CD4-positive, alpha-beta T cell (primary cell): ENCODE measurements at regions not wholly inside any gene's neighbourhood (a gene's known extent, or its start where the extent isn't known, plus 50 kb on each side); places are given as distances from the start of the nearest gene placed in this dataset.

Experiments
- ATAC-seq: fragments of 200-7000 bp; cut with Tn5 transposase; one replicate; pipeline ENCODE4 v1.10.0; 2022; ENCODE audit warnings: mild to moderate bottlenecking; ENCODE audit not compliant: poor library complexity
- CTCF ChIA-PET: fragments of 350-600 bp; sonication (Branson Sonifier 250); formaldehyde crosslinking; loops from one replicate; lab custom pipeline; 2021; ENCODE audit warnings: antibody characterized with exemption, inconsistent platforms; lab: Charles Lee
- POLR2A ChIA-PET: fragments of 350-600 bp; sonication (Branson Sonifier 250); formaldehyde crosslinking; loops from one replicate; lab custom pipeline; 2021; ENCODE audit warnings: antibody characterized with exemption, inconsistent platforms; lab: Charles Lee
- DNase-seq, 14 experiments: peaks; one replicate each; pipeline ENCODE4 v3.0.0-alpha.2; 2013 to 2020; ENCODE audit warnings: mixed read lengths in 2 of 14
- H3K27ac ChIP-seq, 2 donors: one replicate each; pipeline versions ENCODE4 v1.5.1 to v1.7.0; 2013; ENCODE audit warnings: low read length in 2 of 2, low read depth in 1 of 2, mild to moderate bottlenecking in 1 of 2
- H3K27me3 ChIP-seq, 2 experiments: 1 replicate in 1 of 2; 2 replicates in 1 of 2; pipeline versions ENCODE4 v1.6.1 to v1.7.0; 2013; ENCODE audit warnings: low read length in 2 of 2, control low read depth in 1 of 2, mild to moderate bottlenecking in 1 of 2, moderate library complexity in 1 of 2; ENCODE audit not compliant: insufficient read depth in 2 of 2, control insufficient read depth in 1 of 2
- H3K36me3 ChIP-seq: one replicate; pipeline ENCODE4 v1.6.1; 2013; ENCODE audit warnings: low read length, control low read depth; ENCODE audit not compliant: insufficient read depth
- H3K4me1 ChIP-seq: one replicate; pipeline ENCODE4 v1.6.1; 2013; ENCODE audit warnings: low read length, control low read depth; ENCODE audit not compliant: insufficient read depth
- H3K4me3 ChIP-seq: one replicate; pipeline ENCODE4 v1.5.1; 2013; ENCODE audit warnings: mild to moderate bottlenecking, low read length, moderate library complexity
- H3K9me3 ChIP-seq, 2 experiments: 1 replicate in 1 of 2; 2 replicates in 1 of 2; pipeline versions ENCODE4 v1.6.1 to v1.7.0; 2013; ENCODE audit warnings: low read length in 2 of 2, mild to moderate bottlenecking in 2 of 2, control low read depth in 1 of 2, moderate library complexity in 1 of 2; ENCODE audit not compliant: control insufficient read depth in 1 of 2, insufficient read depth in 1 of 2
- H3K27ac Mint-ChIP-seq: one replicate; pipeline ENCODE4 v1.8.0; 2020; ENCODE audit warnings: mixed read lengths
- H3K27me3 Mint-ChIP-seq: one replicate; pipeline ENCODE4 v1.8.0; 2021; ENCODE audit warnings: mixed read lengths
- H3K36me3 Mint-ChIP-seq: one replicate; pipeline ENCODE4 v1.8.0; 2021; ENCODE audit warnings: low read depth, mixed read lengths
- H3K4me1 Mint-ChIP-seq: one replicate; pipeline ENCODE4 v1.8.0; 2021; ENCODE audit warnings: low read depth, mixed read lengths
- H3K4me3 Mint-ChIP-seq: one replicate; pipeline ENCODE4 v1.8.0; 2020; ENCODE audit warnings: mild to moderate bottlenecking, mixed read lengths
- H3K9me3 Mint-ChIP-seq: one replicate; pipeline ENCODE4 v1.8.0; 2020; ENCODE audit warnings: mixed read lengths
- intact Hi-C, 2 experiments: fragments of 100-400 bp; cut with DNase I in 1 of 2; cut with micrococcal nuclease in 1 of 2; formaldehyde crosslinking; loops; one replicate each; pipeline versions ENCODE4 v1.15.1 to v1.9.0; 2023 to 2025; cut with DNase I, micrococcal nuclease
- TF ChIP-seq, protein P1 (sequence below): fragments of 200-600 bp; IDR thresholded peaks from one replicate; pipeline ENCODE4 v1.8.0; 2022; ENCODE audit warnings: antibody characterized with exemption, mild to moderate bottlenecking

DNA sequence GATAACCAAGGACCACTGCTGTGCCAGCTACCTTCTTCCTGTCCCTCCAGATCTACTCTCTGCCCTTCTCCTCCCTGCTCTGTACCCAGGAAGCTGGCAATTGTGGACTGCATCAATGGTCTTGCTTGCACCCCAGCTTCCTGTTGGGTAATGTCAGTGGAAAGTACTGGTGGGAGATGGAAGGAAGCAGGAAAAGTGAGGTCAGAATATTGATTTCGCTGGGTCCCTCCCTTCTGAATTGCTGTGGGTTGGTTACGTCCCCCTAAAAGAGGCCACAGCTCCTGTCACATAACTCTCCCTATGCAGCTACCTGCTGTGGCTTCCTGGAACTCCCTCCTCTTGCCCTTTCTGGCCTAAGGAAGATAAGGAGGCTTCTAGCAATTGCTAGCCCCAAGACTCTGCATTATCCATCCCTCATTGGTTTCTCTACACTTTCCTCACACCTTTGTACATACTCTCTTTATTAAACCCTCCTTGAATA is 81.2 kb downstream of the RASSF10 start:
- no peaks in the 10 kb centered on the region for H3K4me1 ChIP-seq
- TF ChIP-seq, protein P1, sequence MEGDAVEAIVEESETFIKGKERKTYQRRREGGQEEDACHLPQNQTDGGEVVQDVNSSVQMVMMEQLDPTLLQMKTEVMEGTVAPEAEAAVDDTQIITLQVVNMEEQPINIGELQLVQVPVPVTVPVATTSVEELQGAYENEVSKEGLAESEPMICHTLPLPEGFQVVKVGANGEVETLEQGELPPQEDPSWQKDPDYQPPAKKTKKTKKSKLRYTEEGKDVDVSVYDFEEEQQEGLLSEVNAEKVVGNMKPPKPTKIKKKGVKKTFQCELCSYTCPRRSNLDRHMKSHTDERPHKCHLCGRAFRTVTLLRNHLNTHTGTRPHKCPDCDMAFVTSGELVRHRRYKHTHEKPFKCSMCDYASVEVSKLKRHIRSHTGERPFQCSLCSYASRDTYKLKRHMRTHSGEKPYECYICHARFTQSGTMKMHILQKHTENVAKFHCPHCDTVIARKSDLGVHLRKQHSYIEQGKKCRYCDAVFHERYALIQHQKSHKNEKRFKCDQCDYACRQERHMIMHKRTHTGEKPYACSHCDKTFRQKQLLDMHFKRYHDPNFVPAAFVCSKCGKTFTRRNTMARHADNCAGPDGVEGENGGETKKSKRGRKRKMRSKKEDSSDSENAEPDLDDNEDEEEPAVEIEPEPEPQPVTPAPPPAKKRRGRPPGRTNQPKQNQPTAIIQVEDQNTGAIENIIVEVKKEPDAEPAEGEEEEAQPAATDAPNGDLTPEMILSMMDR: no peak
- Mint-ChIP-seq H3K4me1 (no peaks in the 10 kb centered on the region), H3K4me3 (no peak overlapping the region), H3K36me3 (no peaks in the 10 kb centered on the region), H3K27me3 (peaks cover 20% of the 10 kb centered on the region), H3K9me3 (peaks cover 3% of the 10 kb centered on the region), H3K27ac (no peak overlapping the region)
- peaks cover 0 to 4% of the 10 kb centered on the region in 2 experiments for H3K27me3 ChIP-seq
- intact Hi-C loops: no loop called here
- no peaks in the 10 kb centered on the region for H3K9me3 ChIP-seq
- no peaks in the 10 kb centered on the region for H3K36me3 ChIP-seq
- no peak for ATAC-seq
- no peak overlapping the region for H3K27ac ChIP-seq
- DNase-seq: no peak
- no peak overlapping the region for H3K4me3 ChIP-seq
- ChIA-PET POLR2A (no interaction called here), CTCF (no interaction called here)

DNA sequence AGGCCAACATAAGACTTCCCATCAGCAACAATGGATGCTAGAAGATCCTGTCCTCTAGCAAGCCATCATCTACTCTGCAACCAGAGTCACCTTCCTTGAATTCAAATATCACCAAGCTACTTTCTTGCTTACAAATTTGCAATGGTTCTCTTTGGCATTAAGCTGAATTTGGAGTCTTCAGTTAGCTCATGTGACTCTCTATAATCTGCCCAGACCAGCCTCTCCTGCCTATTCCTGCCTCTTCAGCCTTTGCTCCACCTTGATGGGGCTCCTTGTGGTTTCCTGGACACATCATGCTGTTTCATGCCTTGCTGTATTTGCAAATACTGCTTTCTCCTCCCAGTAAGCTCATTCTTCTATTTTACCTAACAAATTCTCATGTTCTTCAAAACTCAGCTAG is 82.3 kb downstream of the RASSF10 start:
- TF ChIP-seq, protein P1: no peak
- Histone ChIP-seq H3K9me3 (no peaks in the 10 kb centered on the region), H3K27ac (no peak overlapping the region), H3K4me3 (no peak overlapping the region), H3K4me1 (no peaks in the 10 kb centered on the region), H3K36me3 (no peaks in the 10 kb centered on the region), H3K27me3 (peaks cover 0 to 4% of the 10 kb centered on the region in 2 experiments)
- Mint-ChIP-seq H3K27me3 (peaks cover 18% of the 10 kb centered on the region), H3K4me3 (no peak overlapping the region), H3K4me1 (no peaks in the 10 kb centered on the region), H3K36me3 (no peaks in the 10 kb centered on the region), H3K9me3 (peaks cover 3% of the 10 kb centered on the region), H3K27ac (no peak overlapping the region)
- DNase-seq (no peak), ATAC-seq (no peak)
- ChIA-PET CTCF (no interaction called here), POLR2A (no interaction called here)
- intact Hi-C loops: no loop called here

DNA sequence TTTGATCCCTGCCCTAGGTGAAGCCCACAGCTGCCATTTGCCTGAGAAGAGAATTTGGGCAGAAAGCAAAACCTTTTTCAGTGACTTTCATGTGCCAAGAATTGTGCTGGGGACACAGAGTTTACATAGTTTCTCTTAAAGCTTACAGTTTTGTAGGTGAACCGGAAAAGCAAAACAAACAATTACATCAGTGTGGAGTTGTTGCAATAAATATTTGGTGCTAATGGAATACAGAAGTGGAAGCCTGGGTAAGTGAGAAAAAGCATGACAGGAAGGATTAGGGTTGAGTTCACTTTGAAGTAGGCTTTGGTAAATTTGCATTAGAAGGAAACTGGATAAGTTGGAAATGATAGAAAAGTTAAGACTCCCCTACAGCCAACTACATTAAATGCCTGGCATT is 82.7 kb downstream of the RASSF10 start:
- no peaks in the 10 kb centered on the region for H3K9me3 ChIP-seq

More for the DNA sequence above, 82.7 kb downstream of the RASSF10 start:
- Histone ChIP-seq H3K4me1 (no peaks in the 10 kb centered on the region), H3K27me3 (peaks cover 0 to 4% of the 10 kb centered on the region in 2 experiments), H3K36me3 (no peaks in the 10 kb centered on the region), H3K27ac (no peak overlapping the region), H3K4me3 (no peak overlapping the region)
- ChIA-PET CTCF (no interaction called here), POLR2A (no interaction called here)
- no peak overlapping the region for H3K27ac Mint-ChIP-seq
- ATAC-seq (no peak), DNase-seq (no peak)
- H3K4me3 Mint-ChIP-seq: no peak overlapping the region
- intact Hi-C loops: no loop called here
- H3K27me3 Mint-ChIP-seq: peaks cover 15% of the 10 kb centered on the region
- no peaks in the 10 kb centered on the region for H3K4me1 Mint-ChIP-seq
- no peaks in the 10 kb centered on the region for H3K36me3 Mint-ChIP-seq
- TF ChIP-seq, protein P1: no peak
- peaks cover 3% of the 10 kb centered on the region for H3K9me3 Mint-ChIP-seq
